Liver (tissue), 8 donors: ENCODE measurements at regions not wholly inside any gene's neighbourhood (a gene's known extent, or its start where the extent isn't known, plus 50 kb on each side); places are given as distances from the start of the nearest gene placed in this dataset.

Source experiments
- DNase-seq: peaks from one replicate; pipeline ENCODE4 v3.0.0-alpha.2; 2017; ENCODE audit warnings: low spot score
- H3K27ac ChIP-seq, 2 donors: one replicate each; pipeline ENCODE4 v1.7.0; 2013; ENCODE audit warnings: inconsistent platforms in 2 of 2, low read length in 2 of 2, control low read depth in 1 of 2, low read depth in 1 of 2, mild to moderate bottlenecking in 1 of 2
- H3K27me3 ChIP-seq, 4 donors: one replicate each; pipeline versions ENCODE4 v1.6.1 to v1.7.0; 2013; ENCODE audit warnings: low read length in 3 of 4, inconsistent platforms in 1 of 4, mild to moderate bottlenecking in 1 of 4, moderate library complexity in 1 of 4; ENCODE audit not compliant: control insufficient read depth in 4 of 4, insufficient read depth in 4 of 4
- H3K36me3 ChIP-seq, 4 donors: one replicate each; pipeline versions ENCODE4 v1.6.1 to v1.7.0; 2013; ENCODE audit warnings: low read length in 3 of 4, mild to moderate bottlenecking in 3 of 4, low read depth in 1 of 4, moderate library complexity in 1 of 4; ENCODE audit not compliant: control insufficient read depth in 4 of 4, insufficient read depth in 3 of 4
- H3K4me1 ChIP-seq, 4 donors: one replicate each; pipeline versions ENCODE4 v1.6.1 to v1.7.0; 2013; ENCODE audit warnings: low read length in 3 of 4, mild to moderate bottlenecking in 3 of 4, moderate library complexity in 1 of 4; ENCODE audit not compliant: control insufficient read depth in 4 of 4, insufficient read depth in 4 of 4
- H3K4me3 ChIP-seq, 3 donors: one replicate each; pipeline versions ENCODE4 v1.6.1 to v1.7.0; 2013; ENCODE audit warnings: low read length in 3 of 3, control low read depth in 1 of 3, low read depth in 1 of 3, mild to moderate bottlenecking in 1 of 3
- H3K9ac ChIP-seq, 2 donors: one replicate each; pipeline ENCODE4 v1.7.0; 2013; ENCODE audit warnings: low read length in 2 of 2, mild to moderate bottlenecking in 2 of 2, moderate library complexity in 2 of 2, control low read depth in 1 of 2, low read depth in 1 of 2
- H3K9me3 ChIP-seq, 4 donors: one replicate each; pipeline versions ENCODE4 v1.6.1 to v1.7.0; 2013; ENCODE audit warnings: low read length in 3 of 4; ENCODE audit not compliant: control insufficient read depth in 4 of 4
- EGR1 ChIP-seq, 2 donors: IDR thresholded peaks; 2 replicates each; pipeline ENCODE4 v1.6.1; 2016 to 2018; ENCODE audit warnings: antibody characterized with exemption in 2 of 2, low read depth in 2 of 2
- FOXA1 ChIP-seq: IDR thresholded peaks from 2 replicates; pipeline ENCODE4 v1.6.1; 2016; ENCODE audit warnings: antibody characterized with exemption
- FOXA2 ChIP-seq: IDR thresholded peaks from 2 replicates; pipeline ENCODE4 v1.6.1; 2016; ENCODE audit warnings: antibody characterized with exemption
- GABPA ChIP-seq, 2 donors: IDR thresholded peaks in 1 of 2; conservative IDR thresholded peaks in 1 of 2; 2 replicates each; pipeline ENCODE4 v1.6.1; 2016; ENCODE audit warnings: antibody characterized with exemption in 2 of 2, mild to moderate bottlenecking in 1 of 2, moderate library complexity in 1 of 2
- HNF4A ChIP-seq, 2 donors: conservative IDR thresholded peaks; 2 replicates each; pipeline ENCODE4 v1.6.1; 2016; ENCODE audit warnings: antibody characterized with exemption in 2 of 2, mild to moderate bottlenecking in 2 of 2
- HNF4G ChIP-seq: IDR thresholded peaks from 2 replicates; pipeline ENCODE4 v1.6.1; 2016; ENCODE audit warnings: antibody characterized with exemption
- JUND ChIP-seq, 2 donors: IDR thresholded peaks; 2 replicates each; pipeline ENCODE4 v1.6.1; 2016; ENCODE audit warnings: antibody characterized with exemption in 2 of 2
- NR2F2 ChIP-seq: IDR thresholded peaks from 2 replicates; pipeline ENCODE4 v1.6.1; 2016; ENCODE audit warnings: antibody characterized with exemption
- RAD21 ChIP-seq, 2 donors: IDR thresholded peaks; 2 replicates each; pipeline ENCODE4 v1.6.1; 2016; ENCODE audit warnings: antibody characterized with exemption in 2 of 2, mild to moderate bottlenecking in 2 of 2
- RXRA ChIP-seq, 2 donors: IDR thresholded peaks; 2 replicates each; pipeline ENCODE4 v1.6.1; 2017 to 2018; ENCODE audit warnings: antibody characterized with exemption in 2 of 2, mild to moderate bottlenecking in 1 of 2
- SP1 ChIP-seq: IDR thresholded peaks from 2 replicates; pipeline ENCODE4 v1.6.1; 2018; ENCODE audit warnings: antibody characterized with exemption, mild to moderate bottlenecking
- TAF1 ChIP-seq: conservative IDR thresholded peaks from 2 replicates; pipeline ENCODE4 v1.6.1; 2016; ENCODE audit warnings: antibody characterized with exemption, mild to moderate bottlenecking
- YY1 ChIP-seq: IDR thresholded peaks from 2 replicates; pipeline ENCODE4 v1.6.1; 2016; ENCODE audit warnings: antibody characterized with exemption, mild to moderate bottlenecking
- WGBS: extraction: QIAGEN DNeasy Blood & Tissue Kit; methylation state at CpG from one replicate; pipeline ENCODE4 v1.1.7; 2013; 5-methylcytosine and 5-hydroxymethylcytosine counted together
- TF ChIP-seq, protein P1 (sequence below): IDR thresholded peaks from 2 replicates; pipeline ENCODE4 v1.6.1; 2016; ENCODE audit warnings: antibody characterized with exemption
- TF ChIP-seq, protein P2 (sequence below): IDR thresholded peaks from 2 replicates; pipeline ENCODE4 v1.6.1; 2016; ENCODE audit warnings: antibody characterized with exemption
- TF ChIP-seq, protein P3 (sequence below): IDR thresholded peaks from 2 replicates; pipeline ENCODE4 v1.6.1; 2016; ENCODE audit warnings: antibody characterized with exemption, mild to moderate bottlenecking
- TF ChIP-seq, protein P4 (sequence below): fragments of 150-350 bp; IDR thresholded peaks from 2 replicates; pipeline ENCODE4 v1.5.1; 2017; ENCODE audit warnings: improper control_type of control experiment, low read depth, low read length; ENCODE audit not compliant: missing input control
- TF ChIP-seq, protein P5 (sequence below): IDR thresholded peaks from 2 replicates; pipeline ENCODE4 v1.6.1; 2016; ENCODE audit warnings: antibody characterized with exemption
- donor health status: healthy.
- donor health status: healthy.
- donor health status: healthy.
- donor health status: healthy.
- donor health status: healthy.

DNA sequence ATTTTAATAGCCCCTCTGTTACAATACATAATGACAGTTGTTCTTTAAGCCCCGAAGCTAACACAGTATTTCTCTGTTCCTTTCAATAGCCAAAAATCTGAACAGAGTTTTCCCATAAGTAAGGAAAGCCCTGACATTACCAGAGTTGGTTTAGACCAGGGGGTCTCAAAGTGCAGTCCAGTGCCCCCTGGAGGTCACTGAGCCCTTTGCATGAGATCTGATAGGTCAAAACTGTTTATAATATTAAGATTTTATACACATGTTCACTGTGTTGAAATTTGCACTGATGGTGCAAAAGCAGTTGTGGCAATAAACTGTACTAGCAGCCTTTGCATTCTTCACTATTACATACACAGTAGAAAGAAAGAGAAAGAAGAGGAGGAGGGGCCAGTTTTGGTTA, 177.1 kb downstream of the SPANXN3 start:
- TF ChIP-seq NR2F2 (no peak), HNF4A (conservative IDR thresholded peaks at IDR 0.05) (no peak)
- TF ChIP-seq, protein P1, sequence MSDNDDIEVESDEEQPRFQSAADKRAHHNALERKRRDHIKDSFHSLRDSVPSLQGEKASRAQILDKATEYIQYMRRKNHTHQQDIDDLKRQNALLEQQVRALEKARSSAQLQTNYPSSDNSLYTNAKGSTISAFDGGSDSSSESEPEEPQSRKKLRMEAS, result no peak
- no peak overlapping the region for H3K27ac ChIP-seq
- H3K4me3 ChIP-seq, result no peak overlapping the region
- 89% methylated on average over 1 of the region's 1 CpG for WGBS
- H3K27me3 ChIP-seq, result no peaks in the 10 kb centered on the region
- H3K9me3 ChIP-seq, result no peaks in the 10 kb centered on the region
- H3K9ac ChIP-seq, result no peak overlapping the region
- DNase-seq, result no peak
- H3K36me3 ChIP-seq, result no peaks in the 10 kb centered on the region
- no peaks in the 10 kb centered on the region for H3K4me1 ChIP-seq

DNA sequence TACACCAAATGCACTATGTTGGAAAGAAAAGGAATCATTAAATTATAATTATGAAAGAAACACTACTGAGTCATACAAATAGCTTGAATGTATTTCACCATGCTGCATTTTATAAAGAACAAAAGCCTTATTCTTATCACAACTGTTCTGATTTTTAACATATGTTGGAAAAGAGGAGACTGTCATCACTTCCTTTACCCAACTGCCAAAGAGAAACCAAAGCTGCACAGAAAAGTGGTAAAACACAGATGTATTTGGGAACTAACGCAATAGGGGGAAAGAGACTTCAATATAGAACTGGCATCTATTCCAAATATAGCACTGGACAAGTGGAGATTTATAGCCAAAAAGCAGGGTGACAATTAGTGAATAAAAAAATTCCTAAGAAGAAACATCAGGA, 181.0 kb downstream of the SPANXN3 start:
- no peak for DNase-seq
- no peak overlapping the region for H3K27ac ChIP-seq
- H3K4me1 ChIP-seq, result no peaks in the 10 kb centered on the region
- TF ChIP-seq RXRA (IDR thresholded peaks at IDR 0.05), result no peak
- no peak for TF ChIP-seq EGR1 (IDR thresholded peaks at IDR 0.05; ENCODE audit: low read depth in 2 of 2)
- no peak for TF ChIP-seq HNF4G
- no peak for TF ChIP-seq HNF4A (conservative IDR thresholded peaks at IDR 0.05)
- TF ChIP-seq, protein P2, sequence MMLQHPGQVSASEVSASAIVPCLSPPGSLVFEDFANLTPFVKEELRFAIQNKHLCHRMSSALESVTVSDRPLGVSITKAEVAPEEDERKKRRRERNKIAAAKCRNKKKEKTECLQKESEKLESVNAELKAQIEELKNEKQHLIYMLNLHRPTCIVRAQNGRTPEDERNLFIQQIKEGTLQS, result no peak
- TF ChIP-seq FOXA2, result no peak
- TF ChIP-seq, protein P3, sequence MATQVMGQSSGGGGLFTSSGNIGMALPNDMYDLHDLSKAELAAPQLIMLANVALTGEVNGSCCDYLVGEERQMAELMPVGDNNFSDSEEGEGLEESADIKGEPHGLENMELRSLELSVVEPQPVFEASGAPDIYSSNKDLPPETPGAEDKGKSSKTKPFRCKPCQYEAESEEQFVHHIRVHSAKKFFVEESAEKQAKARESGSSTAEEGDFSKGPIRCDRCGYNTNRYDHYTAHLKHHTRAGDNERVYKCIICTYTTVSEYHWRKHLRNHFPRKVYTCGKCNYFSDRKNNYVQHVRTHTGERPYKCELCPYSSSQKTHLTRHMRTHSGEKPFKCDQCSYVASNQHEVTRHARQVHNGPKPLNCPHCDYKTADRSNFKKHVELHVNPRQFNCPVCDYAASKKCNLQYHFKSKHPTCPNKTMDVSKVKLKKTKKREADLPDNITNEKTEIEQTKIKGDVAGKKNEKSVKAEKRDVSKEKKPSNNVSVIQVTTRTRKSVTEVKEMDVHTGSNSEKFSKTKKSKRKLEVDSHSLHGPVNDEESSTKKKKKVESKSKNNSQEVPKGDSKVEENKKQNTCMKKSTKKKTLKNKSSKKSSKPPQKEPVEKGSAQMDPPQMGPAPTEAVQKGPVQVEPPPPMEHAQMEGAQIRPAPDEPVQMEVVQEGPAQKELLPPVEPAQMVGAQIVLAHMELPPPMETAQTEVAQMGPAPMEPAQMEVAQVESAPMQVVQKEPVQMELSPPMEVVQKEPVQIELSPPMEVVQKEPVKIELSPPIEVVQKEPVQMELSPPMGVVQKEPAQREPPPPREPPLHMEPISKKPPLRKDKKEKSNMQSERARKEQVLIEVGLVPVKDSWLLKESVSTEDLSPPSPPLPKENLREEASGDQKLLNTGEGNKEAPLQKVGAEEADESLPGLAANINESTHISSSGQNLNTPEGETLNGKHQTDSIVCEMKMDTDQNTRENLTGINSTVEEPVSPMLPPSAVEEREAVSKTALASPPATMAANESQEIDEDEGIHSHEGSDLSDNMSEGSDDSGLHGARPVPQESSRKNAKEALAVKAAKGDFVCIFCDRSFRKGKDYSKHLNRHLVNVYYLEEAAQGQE, result no peak
- TF ChIP-seq, protein P4, sequence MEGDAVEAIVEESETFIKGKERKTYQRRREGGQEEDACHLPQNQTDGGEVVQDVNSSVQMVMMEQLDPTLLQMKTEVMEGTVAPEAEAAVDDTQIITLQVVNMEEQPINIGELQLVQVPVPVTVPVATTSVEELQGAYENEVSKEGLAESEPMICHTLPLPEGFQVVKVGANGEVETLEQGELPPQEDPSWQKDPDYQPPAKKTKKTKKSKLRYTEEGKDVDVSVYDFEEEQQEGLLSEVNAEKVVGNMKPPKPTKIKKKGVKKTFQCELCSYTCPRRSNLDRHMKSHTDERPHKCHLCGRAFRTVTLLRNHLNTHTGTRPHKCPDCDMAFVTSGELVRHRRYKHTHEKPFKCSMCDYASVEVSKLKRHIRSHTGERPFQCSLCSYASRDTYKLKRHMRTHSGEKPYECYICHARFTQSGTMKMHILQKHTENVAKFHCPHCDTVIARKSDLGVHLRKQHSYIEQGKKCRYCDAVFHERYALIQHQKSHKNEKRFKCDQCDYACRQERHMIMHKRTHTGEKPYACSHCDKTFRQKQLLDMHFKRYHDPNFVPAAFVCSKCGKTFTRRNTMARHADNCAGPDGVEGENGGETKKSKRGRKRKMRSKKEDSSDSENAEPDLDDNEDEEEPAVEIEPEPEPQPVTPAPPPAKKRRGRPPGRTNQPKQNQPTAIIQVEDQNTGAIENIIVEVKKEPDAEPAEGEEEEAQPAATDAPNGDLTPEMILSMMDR, result no peak
- TF ChIP-seq NR2F2, result no peak
- TF ChIP-seq RAD21 (IDR thresholded peaks at IDR 0.05), result no peak
- no peak for TF ChIP-seq YY1
- TF ChIP-seq, protein P5, sequence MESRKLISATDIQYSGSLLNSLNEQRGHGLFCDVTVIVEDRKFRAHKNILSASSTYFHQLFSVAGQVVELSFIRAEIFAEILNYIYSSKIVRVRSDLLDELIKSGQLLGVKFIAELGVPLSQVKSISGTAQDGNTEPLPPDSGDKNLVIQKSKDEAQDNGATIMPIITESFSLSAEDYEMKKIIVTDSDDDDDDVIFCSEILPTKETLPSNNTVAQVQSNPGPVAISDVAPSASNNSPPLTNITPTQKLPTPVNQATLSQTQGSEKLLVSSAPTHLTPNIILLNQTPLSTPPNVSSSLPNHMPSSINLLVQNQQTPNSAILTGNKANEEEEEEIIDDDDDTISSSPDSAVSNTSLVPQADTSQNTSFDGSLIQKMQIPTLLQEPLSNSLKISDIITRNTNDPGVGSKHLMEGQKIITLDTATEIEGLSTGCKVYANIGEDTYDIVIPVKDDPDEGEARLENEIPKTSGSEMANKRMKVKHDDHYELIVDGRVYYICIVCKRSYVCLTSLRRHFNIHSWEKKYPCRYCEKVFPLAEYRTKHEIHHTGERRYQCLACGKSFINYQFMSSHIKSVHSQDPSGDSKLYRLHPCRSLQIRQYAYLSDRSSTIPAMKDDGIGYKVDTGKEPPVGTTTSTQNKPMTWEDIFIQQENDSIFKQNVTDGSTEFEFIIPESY, result no peak
- no peak for TF ChIP-seq GABPA (IDR thresholded peaks at IDR 0.05 in 1 of 2, conservative IDR thresholded peaks at IDR 0.05 in 1 of 2)
- no peak for TF ChIP-seq TAF1
- TF ChIP-seq FOXA1, result no peak
- TF ChIP-seq, protein P1, result no peak
- TF ChIP-seq SP1, result no peak
- TF ChIP-seq JUND (IDR thresholded peaks at IDR 0.05), result no peak
- no peak overlapping the region for H3K4me3 ChIP-seq
- no peaks in the 10 kb centered on the region for H3K9me3 ChIP-seq
- no peaks in the 10 kb centered on the region for H3K27me3 ChIP-seq
- H3K36me3 ChIP-seq, result no peaks in the 10 kb centered on the region
- H3K9ac ChIP-seq, result no peak overlapping the region
- WGBS, result 57% methylated on average over 1 of the region's 1 CpG
